Keratinocyte (primary cell): ENCODE measurements at regions not wholly inside any gene's neighbourhood (a gene's known extent, or its start where the extent isn't known, plus 50 kb on each side); places are given as distances from the start of the nearest gene placed in this dataset.

ENCODE experiments used
- EZH2 ChIP-seq: IDR thresholded peaks from one replicate; pipeline ENCODE4 v1.6.1; 2012; ENCODE audit warnings: inconsistent platforms, mild to moderate bottlenecking, low read length, moderate library complexity
- TF ChIP-seq, protein P1 (sequence below), 3 experiments: IDR thresholded peaks in 1 of 3; conservative IDR thresholded peaks in 1 of 3; optimal IDR thresholded peaks in 1 of 3; 2 replicates in 2 of 3; 3 replicates in 1 of 3; pipeline versions ENCODE3 to v1.5.1; 2011; ENCODE audit warnings: low read length in 3 of 3, mild to moderate bottlenecking in 3 of 3, moderate library complexity in 2 of 3, control low read depth in 1 of 3, inconsistent platforms in 1 of 3; ENCODE audit not compliant: insufficient read depth in 2 of 3; ENCODE audit errors: extremely low read depth in 1 of 3

DNA sequence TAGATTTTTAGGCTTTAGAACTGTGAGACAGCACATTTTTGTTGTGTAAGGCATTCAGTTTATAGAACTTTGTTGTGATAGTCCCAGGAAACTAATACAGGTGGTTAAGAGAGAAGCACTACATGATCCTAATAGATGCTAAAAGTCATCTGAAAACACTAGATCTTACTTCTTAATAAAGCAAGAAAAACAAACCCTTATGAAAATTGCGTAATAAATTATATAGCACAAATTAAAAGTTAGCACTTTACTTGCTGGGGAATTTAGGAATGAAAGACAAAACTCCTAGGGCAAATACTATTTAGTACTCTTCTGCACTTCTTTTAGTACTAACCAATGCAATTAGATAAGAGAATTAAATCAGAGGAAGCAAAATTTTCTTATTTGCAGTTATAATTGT, 163.3 kb upstream of the SHISA6 start:
- TF ChIP-seq, protein P1, sequence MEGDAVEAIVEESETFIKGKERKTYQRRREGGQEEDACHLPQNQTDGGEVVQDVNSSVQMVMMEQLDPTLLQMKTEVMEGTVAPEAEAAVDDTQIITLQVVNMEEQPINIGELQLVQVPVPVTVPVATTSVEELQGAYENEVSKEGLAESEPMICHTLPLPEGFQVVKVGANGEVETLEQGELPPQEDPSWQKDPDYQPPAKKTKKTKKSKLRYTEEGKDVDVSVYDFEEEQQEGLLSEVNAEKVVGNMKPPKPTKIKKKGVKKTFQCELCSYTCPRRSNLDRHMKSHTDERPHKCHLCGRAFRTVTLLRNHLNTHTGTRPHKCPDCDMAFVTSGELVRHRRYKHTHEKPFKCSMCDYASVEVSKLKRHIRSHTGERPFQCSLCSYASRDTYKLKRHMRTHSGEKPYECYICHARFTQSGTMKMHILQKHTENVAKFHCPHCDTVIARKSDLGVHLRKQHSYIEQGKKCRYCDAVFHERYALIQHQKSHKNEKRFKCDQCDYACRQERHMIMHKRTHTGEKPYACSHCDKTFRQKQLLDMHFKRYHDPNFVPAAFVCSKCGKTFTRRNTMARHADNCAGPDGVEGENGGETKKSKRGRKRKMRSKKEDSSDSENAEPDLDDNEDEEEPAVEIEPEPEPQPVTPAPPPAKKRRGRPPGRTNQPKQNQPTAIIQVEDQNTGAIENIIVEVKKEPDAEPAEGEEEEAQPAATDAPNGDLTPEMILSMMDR (optimal IDR thresholded peaks at IDR 0.05 in 1 of 3, IDR thresholded peaks at IDR 0.05 in 1 of 3, conservative IDR thresholded peaks at IDR 0.05 in 1 of 3; ENCODE audit: extremely low read depth in 1 of 3, insufficient read depth in 2 of 3, low read length in 3 of 3): no peak
- no peak for TF ChIP-seq EZH2
